Stimulated activated CD4-positive, alpha-beta T cell treated with anti-CD3 and anti-CD28 coated beads, Interleukin-12 subunit alpha, Interleukin-12 subunit beta, amount 100 ng/mL, for 48 hours (primary cell): ENCODE measurements at regions not wholly inside any gene's neighbourhood (a gene's known extent, or its start where the extent isn't known, plus 50 kb on each side); places are given as distances from the start of the nearest gene placed in this dataset.
A peak's percentile ranks its signal among the peaks of the same experiment; 100 is the strongest.

ENCODE experiments used
- DNase-seq, 3 donors: peaks; one replicate each; pipeline ENCODE4 v3.0.0-alpha.2; 2020; ENCODE audit warnings: low read depth in 2 of 3, low spot score in 1 of 3

GRCh38 chr2:136572335-136572734, 193.0 kb upstream of the THSD7B start:
- DNase-seq = no peak

GRCh38 chr2:136557203-136557602, 208.1 kb upstream of the THSD7B start:
- no peak for DNase-seq

GRCh38 chr2:136550181-136550580, 215.2 kb upstream of the THSD7B start:
- DNase-seq = no peak

GRCh38 chr2:136539355-136539754, 226.0 kb upstream of the THSD7B start:
- DNase-seq = no peak

- no peak for DNase-seq
These were observed 226.9 kb upstream of the THSD7B start for GRCh38 chr2:136538489-136538888.

GRCh38 chr2:136534811-136535210, 230.5 kb upstream of the THSD7B start:
- DNase-seq = no peak

GRCh38 chr2:136532171-136532570, 233.2 kb upstream of the THSD7B start:
- DNase-seq = no peak

GRCh38 chr2:136531731-136532130, 233.6 kb upstream of the THSD7B start:
- no peak for DNase-seq

GRCh38 chr2:136530146-136530545, 235.2 kb upstream of the THSD7B start:
- no peak for DNase-seq

GRCh38 chr2:136527560-136527959, 237.8 kb upstream of the THSD7B start:
- peak in 1 of 3 donors; percentile 2 for DNase-seq

- DNase-seq = no peak
These were observed 242.6 kb upstream of the THSD7B start for GRCh38 chr2:136522724-136523123.

- no peak for DNase-seq
These were observed 247.6 kb upstream of the THSD7B start for GRCh38 chr2:136517716-136518115.

- DNase-seq = no peak
These were observed 255.1 kb upstream of the THSD7B start for GRCh38 chr2:136510244-136510643.

- no peak for DNase-seq
These were observed 259.9 kb upstream of the THSD7B start for GRCh38 chr2:136505462-136505861.

GRCh38 chr2:136502660-136503059, 262.7 kb upstream of the THSD7B start:
- no peak for DNase-seq

- DNase-seq = no peak
These were observed 267.6 kb upstream of the THSD7B start for GRCh38 chr2:136497709-136498108.

- no peak for DNase-seq
These were observed 268.4 kb upstream of the THSD7B start for GRCh38 chr2:136496966-136497365.

- no peak for DNase-seq
These were observed 269.7 kb upstream of the THSD7B start for GRCh38 chr2:136495636-136496035.

- no peak for DNase-seq
These were observed 272.4 kb upstream of the THSD7B start for GRCh38 chr2:136492901-136493300.

GRCh38 chr2:136490100-136490499, 275.2 kb upstream of the THSD7B start:
- no peak for DNase-seq

GRCh38 chr2:136487421-136487820, 277.9 kb upstream of the THSD7B start:
- DNase-seq = no peak

- DNase-seq = no peak
These were observed 279.2 kb upstream of the THSD7B start for GRCh38 chr2:136486115-136486514.

- DNase-seq = no peak
These were observed 282.4 kb upstream of the THSD7B start for GRCh38 chr2:136482966-136483365.

- DNase-seq = no peak
These were observed 283.3 kb upstream of the THSD7B start for GRCh38 chr2:136482006-136482405.
